22Rv1 (cell line): ENCODE measurements at regions not wholly inside any gene's neighbourhood (a gene's known extent, or its start where the extent isn't known, plus 50 kb on each side); places are given as distances from the start of the nearest gene placed in this dataset.

Source experiments
- H3K27ac ChIP-seq: fragments of 450-650 bp; 2 replicates; pipeline ENCODE4 v1.5.1; 2017
- ZFX ChIP-seq: fragments of 450-650 bp; IDR thresholded peaks from 2 replicates; pipeline ENCODE4 v1.6.1; 2017; ENCODE audit warnings: antibody characterized with exemption, borderline replicate concordance
- TF ChIP-seq, protein P1 (sequence below): fragments of 450-650 bp; IDR thresholded peaks from 2 replicates; pipeline ENCODE4 v1.5.1; 2017; ENCODE audit warnings: mild to moderate bottlenecking

DNA sequence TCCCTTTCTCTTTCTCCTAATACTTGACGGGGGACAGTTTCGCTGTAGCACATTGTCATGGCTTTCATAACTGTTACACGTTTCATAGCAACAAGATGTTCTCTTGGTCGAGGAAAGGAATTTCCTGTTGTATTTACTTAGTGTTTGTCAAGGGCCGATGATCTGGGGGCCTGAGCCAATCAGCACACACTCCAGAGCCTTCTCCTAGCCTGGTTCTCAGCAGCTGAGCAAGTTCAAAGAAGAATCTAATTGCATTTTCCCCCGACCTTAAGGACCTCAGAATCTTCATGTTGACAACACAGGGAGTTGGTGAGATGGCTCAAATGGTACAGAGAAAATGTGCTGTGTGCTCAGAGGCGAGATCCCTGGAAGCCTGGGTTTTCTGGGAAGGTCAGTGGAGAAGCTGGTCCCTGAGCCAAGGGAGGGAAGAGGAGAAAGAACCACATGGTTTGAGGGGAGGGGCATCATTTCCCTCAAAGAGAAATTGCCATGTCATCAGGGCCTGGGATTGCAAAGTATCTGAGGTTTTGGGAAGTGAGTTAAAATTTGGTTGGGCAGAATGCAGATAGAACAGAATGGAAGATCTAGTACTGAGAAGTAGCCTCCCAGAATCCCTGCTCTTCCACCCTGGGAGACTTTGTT, 76.9 kb upstream of the AGAP1 start:
- H3K27ac ChIP-seq: no peak overlapping the region
- no peak for TF ChIP-seq ZFX
- TF ChIP-seq, protein P1, sequence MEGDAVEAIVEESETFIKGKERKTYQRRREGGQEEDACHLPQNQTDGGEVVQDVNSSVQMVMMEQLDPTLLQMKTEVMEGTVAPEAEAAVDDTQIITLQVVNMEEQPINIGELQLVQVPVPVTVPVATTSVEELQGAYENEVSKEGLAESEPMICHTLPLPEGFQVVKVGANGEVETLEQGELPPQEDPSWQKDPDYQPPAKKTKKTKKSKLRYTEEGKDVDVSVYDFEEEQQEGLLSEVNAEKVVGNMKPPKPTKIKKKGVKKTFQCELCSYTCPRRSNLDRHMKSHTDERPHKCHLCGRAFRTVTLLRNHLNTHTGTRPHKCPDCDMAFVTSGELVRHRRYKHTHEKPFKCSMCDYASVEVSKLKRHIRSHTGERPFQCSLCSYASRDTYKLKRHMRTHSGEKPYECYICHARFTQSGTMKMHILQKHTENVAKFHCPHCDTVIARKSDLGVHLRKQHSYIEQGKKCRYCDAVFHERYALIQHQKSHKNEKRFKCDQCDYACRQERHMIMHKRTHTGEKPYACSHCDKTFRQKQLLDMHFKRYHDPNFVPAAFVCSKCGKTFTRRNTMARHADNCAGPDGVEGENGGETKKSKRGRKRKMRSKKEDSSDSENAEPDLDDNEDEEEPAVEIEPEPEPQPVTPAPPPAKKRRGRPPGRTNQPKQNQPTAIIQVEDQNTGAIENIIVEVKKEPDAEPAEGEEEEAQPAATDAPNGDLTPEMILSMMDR: no peak

- no peak for TF ChIP-seq ZFX
- TF ChIP-seq, protein P1: no peak
- no peak overlapping the region for H3K27ac ChIP-seq
These were observed 74.9 kb upstream of the AGAP1 start for GRCh38 chr2:235418918-235419317.

DNA sequence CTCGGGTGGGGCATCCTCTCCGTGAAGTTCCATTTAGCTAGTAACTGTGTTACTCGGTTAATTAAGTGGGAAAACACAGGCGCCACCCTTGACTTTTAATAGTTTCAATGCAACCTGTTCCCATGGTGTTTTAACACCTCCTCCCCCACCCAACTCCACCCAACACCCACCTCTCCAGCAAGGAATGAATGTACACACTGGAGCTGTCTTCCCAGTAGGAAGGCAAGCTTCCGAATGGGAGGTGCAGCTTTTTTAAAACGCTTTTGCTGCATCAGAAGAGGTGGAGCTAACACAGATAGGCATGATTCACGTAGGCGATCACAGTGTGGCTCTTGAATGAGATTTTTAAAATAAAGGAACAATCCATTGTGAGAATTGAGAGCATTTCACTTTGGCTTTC, 73.8 kb upstream of the AGAP1 start:
- TF ChIP-seq, protein P1: no peak
- TF ChIP-seq ZFX: no peak
- H3K27ac ChIP-seq: no peak overlapping the region

GRCh38 chr2:235421618-235422017, 72.2 kb upstream of the AGAP1 start:
- no peak overlapping the region for H3K27ac ChIP-seq
- TF ChIP-seq, protein P1: no peak
- TF ChIP-seq ZFX: no peak

DNA sequence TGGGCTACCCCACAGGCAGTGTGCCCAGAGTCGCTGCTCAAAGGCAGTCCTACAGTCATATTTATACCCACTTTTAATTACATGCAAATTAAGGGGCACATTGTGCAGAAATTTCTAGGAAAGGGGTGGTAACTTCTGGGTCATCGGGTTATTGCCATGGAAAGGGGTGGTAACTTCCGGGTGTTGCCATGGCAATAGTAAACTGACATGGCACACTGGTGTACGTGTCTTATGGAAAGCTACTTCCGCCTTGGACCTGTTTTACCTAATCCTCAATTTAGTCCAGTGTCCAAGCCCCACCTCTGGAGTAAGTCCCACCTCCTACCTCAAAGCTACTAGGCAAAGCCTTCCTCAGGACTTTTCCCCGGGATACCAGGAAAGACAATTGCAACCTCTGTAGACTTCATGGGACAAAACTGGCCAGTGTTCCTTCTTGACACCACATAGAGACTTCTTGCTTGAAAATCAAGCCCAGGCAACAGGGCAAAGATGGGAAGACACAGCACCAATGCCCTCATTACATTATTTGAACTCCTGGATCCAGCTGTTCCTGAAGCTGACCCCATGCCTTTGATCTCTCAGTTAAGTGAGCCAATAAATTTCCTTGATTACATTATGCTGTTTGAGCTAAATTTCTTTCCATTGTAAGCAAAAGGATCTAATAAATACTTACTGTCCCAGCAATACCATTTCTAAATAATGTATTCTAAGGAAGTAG, 63.3 kb upstream of the AGAP1 start:
- no peak overlapping the region for H3K27ac ChIP-seq
- no peak for TF ChIP-seq ZFX
- TF ChIP-seq, protein P1: no peak

DNA sequence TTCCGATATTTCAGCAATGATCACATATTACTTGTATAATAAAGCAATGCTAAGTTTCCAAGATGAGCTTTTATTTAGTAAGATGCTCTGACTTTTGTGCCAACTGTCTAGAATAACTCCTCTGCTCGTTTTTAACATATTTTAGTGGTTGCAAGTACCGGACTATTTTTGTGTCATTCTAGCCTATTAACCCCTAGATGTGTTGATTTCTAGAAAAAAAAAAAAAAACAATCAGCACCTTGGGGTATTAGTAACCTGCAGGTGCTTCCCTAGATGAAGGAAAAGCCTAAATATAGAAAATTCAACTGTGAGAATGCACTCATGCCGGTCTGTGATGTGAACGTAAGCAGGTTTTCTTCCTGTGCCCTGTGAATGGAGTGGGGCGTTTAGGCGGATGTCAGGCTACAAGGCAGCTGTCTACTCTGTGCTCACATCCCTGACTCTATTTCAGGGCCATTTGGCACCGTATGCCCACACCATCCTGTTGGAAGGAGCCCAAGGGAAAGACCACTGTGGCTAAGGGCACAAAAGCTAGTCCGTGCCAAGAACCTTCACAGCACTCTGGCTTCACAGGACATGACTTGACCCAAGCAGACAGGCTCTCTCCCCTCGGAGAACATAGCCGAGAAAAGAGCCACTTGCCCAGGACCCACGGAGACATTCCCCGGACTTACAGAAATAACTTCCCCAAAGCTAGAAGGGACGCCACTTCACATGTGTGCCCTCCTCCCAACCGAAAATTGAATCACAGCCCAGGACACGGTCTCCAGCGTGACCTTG, 60.9 kb upstream of the AGAP1 start:
- no peak for TF ChIP-seq ZFX
- TF ChIP-seq, protein P1: no peak
- H3K27ac ChIP-seq: no peak overlapping the region
